ENCODE measurements at regions not wholly inside any gene's neighbourhood (a gene's known extent, or its start where the extent isn't known, plus 50 kb on each side); places are given as distances from the start of the nearest gene placed in this dataset.

GRCh38 chr3:144549166-144549565, 577.5 kb downstream of the DIPK2A start:
- no peak for TF ChIP-seq CTCF (conservative IDR thresholded peaks at IDR 0.05; ENCODE audit: low read depth, low read length)
- no peak for TF ChIP-seq EZH2 (IDR thresholded peaks at IDR 0.05; ENCODE audit: borderline replicate concordance, low read depth, low read length, poor library complexity, severe bottlenecking)

All from A673 (cell line).